ENCODE measurements at regions not wholly inside any gene's neighbourhood (a gene's known extent, or its start where the extent isn't known, plus 50 kb on each side); places are given as distances from the start of the nearest gene placed in this dataset.

DNA sequence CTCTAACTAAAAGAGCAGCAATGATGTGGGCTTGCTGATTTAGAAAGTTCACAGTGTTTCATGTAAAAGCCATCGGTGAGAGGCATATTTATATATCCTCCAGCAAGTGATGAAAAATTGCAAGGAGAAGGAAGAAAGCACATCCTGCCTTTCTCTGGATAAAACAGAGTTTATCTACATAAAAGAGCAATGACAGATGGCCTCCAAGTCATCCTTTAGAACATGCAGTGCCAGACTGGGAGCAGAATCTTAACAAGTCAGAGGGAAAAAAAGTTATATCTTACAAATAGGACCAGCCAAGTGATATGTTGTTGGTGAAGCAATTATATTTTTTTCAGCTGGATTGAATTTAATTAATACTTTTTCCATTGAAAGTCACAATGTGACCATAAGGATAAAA, 253.8 kb upstream of the MGMT start:
- TF ChIP-seq, protein P1, sequence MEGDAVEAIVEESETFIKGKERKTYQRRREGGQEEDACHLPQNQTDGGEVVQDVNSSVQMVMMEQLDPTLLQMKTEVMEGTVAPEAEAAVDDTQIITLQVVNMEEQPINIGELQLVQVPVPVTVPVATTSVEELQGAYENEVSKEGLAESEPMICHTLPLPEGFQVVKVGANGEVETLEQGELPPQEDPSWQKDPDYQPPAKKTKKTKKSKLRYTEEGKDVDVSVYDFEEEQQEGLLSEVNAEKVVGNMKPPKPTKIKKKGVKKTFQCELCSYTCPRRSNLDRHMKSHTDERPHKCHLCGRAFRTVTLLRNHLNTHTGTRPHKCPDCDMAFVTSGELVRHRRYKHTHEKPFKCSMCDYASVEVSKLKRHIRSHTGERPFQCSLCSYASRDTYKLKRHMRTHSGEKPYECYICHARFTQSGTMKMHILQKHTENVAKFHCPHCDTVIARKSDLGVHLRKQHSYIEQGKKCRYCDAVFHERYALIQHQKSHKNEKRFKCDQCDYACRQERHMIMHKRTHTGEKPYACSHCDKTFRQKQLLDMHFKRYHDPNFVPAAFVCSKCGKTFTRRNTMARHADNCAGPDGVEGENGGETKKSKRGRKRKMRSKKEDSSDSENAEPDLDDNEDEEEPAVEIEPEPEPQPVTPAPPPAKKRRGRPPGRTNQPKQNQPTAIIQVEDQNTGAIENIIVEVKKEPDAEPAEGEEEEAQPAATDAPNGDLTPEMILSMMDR (IDR thresholded peaks at IDR 0.05; ENCODE audit: borderline replicate concordance, extremely low read depth, low read length, poor library complexity, severe bottlenecking): no peak
- no peak for TF ChIP-seq EZH2 (IDR thresholded peaks at IDR 0.05; ENCODE audit: borderline replicate concordance, low read depth, low read length, severe bottlenecking)
